ENCODE measurements at regions not wholly inside any gene's neighbourhood (a gene's known extent, or its start where the extent isn't known, plus 50 kb on each side); places are given as distances from the start of the nearest gene placed in this dataset.

DNA sequence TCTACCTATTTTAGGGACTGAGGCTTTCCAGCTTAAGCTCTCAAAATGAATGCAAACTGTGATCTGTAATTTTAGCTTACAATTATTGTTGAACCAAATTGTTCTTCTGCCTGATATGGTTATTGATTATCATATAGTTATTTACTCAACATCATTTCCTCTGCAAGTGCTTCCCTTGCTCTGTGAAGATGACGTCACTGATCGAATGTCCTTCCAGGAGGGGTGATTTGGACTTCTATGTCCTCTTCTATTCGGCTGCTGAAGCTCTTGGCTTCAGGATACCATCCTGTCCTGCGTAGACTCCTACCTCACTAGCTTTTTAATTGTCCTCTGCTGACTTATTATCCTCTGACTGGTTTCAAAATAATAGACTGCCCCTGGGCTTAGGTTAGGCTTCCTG lies 137.4 kb upstream of the LARGE1 start:
- Histone ChIP-seq H4K20me1 (ENCODE audit: low read depth, low read length) (no peaks in the 10 kb centered on the region), H3K4me2 (ENCODE audit: low read depth, low read length, poor library complexity, severe bottlenecking) (no peak overlapping the region), H3K9ac (ENCODE audit: low read length) (no peak overlapping the region), H3K36me3 (ENCODE audit: low read length) (no peaks in the 10 kb centered on the region), H3K79me2 (ENCODE audit: insufficient read depth, low read length) (no peaks in the 10 kb centered on the region), H3F3A (ENCODE audit: insufficient read depth) (no peaks in the 10 kb centered on the region), H3K27ac (ENCODE audit: low read depth, low read length) (no peak overlapping the region), H3K9me2 (replicated peaks; ENCODE audit: insufficient read depth, low read length) (no peaks in the 10 kb centered on the region), H3K27me3 (ENCODE audit: low read length) (no peaks in the 10 kb centered on the region), H3K9me3 (ENCODE audit: insufficient read depth, low read length) (no peaks in the 10 kb centered on the region; the same call in 1 of the 2 replicates), H3K4me3 (ENCODE audit: insufficient read depth, low read length, poor library complexity, severe bottlenecking) (no peak overlapping the region), H2AFZ (ENCODE audit: low read depth, low read length, severe bottlenecking) (no peak overlapping the region)
- no peak for TF ChIP-seq EZH2phosphoT487 (conservative IDR thresholded peaks at IDR 0.05; ENCODE audit: low read length)
- TF ChIP-seq, protein P1, sequence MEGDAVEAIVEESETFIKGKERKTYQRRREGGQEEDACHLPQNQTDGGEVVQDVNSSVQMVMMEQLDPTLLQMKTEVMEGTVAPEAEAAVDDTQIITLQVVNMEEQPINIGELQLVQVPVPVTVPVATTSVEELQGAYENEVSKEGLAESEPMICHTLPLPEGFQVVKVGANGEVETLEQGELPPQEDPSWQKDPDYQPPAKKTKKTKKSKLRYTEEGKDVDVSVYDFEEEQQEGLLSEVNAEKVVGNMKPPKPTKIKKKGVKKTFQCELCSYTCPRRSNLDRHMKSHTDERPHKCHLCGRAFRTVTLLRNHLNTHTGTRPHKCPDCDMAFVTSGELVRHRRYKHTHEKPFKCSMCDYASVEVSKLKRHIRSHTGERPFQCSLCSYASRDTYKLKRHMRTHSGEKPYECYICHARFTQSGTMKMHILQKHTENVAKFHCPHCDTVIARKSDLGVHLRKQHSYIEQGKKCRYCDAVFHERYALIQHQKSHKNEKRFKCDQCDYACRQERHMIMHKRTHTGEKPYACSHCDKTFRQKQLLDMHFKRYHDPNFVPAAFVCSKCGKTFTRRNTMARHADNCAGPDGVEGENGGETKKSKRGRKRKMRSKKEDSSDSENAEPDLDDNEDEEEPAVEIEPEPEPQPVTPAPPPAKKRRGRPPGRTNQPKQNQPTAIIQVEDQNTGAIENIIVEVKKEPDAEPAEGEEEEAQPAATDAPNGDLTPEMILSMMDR (IDR thresholded peaks at IDR 0.05; ENCODE audit: insufficient read depth, low read length, poor library complexity, severe bottlenecking) = no peak

DNA sequence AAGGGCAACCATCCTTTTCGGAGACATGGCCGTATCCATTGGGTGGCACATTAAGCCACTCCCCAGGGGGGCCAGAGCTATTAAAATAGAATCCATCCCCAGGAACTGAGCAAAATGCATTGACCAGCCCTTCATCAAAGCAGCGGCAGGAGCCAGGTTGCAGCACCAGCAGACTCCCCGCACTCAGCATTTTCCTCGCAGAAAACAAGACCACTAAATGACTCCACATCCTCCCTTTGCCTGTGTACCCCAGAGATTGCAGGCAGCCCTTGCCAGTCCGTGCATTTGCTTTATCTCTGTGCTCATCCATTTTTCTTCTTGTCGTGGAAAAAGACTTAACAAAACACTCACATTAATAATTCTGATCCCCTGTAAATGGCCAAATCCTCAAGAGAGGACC lies 144.4 kb upstream of the LARGE1 start:
- Histone ChIP-seq H3K9me3 (ENCODE audit: insufficient read depth, low read length) (no peaks in the 10 kb centered on the region), H3K36me3 (ENCODE audit: low read length) (no peaks in the 10 kb centered on the region), H2AFZ (ENCODE audit: low read depth, low read length, severe bottlenecking) (no peak overlapping the region), H3K9me2 (replicated peaks; ENCODE audit: insufficient read depth, low read length) (no peaks in the 10 kb centered on the region), H3K27me3 (ENCODE audit: low read length) (no peaks in the 10 kb centered on the region), H3K4me2 (ENCODE audit: low read depth, low read length, poor library complexity, severe bottlenecking) (no peak overlapping the region), H3K79me2 (ENCODE audit: insufficient read depth, low read length) (no peaks in the 10 kb centered on the region), H4K20me1 (ENCODE audit: low read depth, low read length) (no peaks in the 10 kb centered on the region), H3K4me3 (ENCODE audit: insufficient read depth, low read length, poor library complexity, severe bottlenecking) (no peak overlapping the region), H3K9ac (ENCODE audit: low read length) (no peak overlapping the region), H3F3A (ENCODE audit: insufficient read depth) (no peaks in the 10 kb centered on the region), H3K27ac (ENCODE audit: low read depth, low read length) (no peak overlapping the region)
- TF ChIP-seq, protein P1 (IDR thresholded peaks at IDR 0.05; ENCODE audit: insufficient read depth, low read length, poor library complexity, severe bottlenecking) = no peak
- no peak for TF ChIP-seq EZH2phosphoT487 (conservative IDR thresholded peaks at IDR 0.05; ENCODE audit: low read length)

DNA sequence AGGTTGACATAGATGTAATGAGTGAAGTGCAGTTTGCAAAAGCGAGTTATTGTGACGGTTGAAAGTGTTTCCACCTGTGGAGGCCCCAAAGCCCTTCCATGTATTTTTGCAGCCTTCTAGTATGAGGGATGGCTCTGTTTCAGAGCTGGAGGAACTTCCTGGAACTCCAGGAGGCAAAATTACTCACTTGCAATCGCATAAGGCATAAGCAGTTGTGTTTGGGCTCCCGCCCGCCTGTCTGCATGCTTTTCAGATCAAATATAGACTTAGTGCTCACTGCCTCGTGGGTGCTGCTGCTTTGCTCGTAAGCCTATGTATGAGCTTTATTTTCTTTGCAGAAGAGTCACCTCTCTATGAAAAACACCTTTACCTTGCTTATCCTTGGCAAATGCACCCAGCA lies 146.8 kb upstream of the LARGE1 start:
- H3K9me2 ChIP-seq (replicated peaks; ENCODE audit: insufficient read depth, low read length) = no peaks in the 10 kb centered on the region
- no peaks in the 10 kb centered on the region for H3K79me2 ChIP-seq (ENCODE audit: insufficient read depth, low read length)
- TF ChIP-seq EZH2phosphoT487 (conservative IDR thresholded peaks at IDR 0.05; ENCODE audit: low read length) = no peak
- TF ChIP-seq, protein P1 (IDR thresholded peaks at IDR 0.05; ENCODE audit: insufficient read depth, low read length, poor library complexity, severe bottlenecking) = no peak
- no peak overlapping the region for H3K4me3 ChIP-seq (ENCODE audit: insufficient read depth, low read length, poor library complexity, severe bottlenecking)
- no peak overlapping the region for H3K9ac ChIP-seq (ENCODE audit: low read length)
- H3F3A ChIP-seq (ENCODE audit: insufficient read depth) = no peaks in the 10 kb centered on the region
- no peaks in the 10 kb centered on the region for H3K36me3 ChIP-seq (ENCODE audit: low read length)
- no peak overlapping the region for H2AFZ ChIP-seq (ENCODE audit: low read depth, low read length, severe bottlenecking)
- H3K4me2 ChIP-seq (ENCODE audit: low read depth, low read length, poor library complexity, severe bottlenecking) = no peak overlapping the region
- no peaks in the 10 kb centered on the region for H4K20me1 ChIP-seq (ENCODE audit: low read depth, low read length)
- no peaks in the 10 kb centered on the region for H3K9me3 ChIP-seq (ENCODE audit: insufficient read depth, low read length)
- H3K27ac ChIP-seq (ENCODE audit: low read depth, low read length) = no peak overlapping the region
- no peaks in the 10 kb centered on the region for H3K27me3 ChIP-seq (ENCODE audit: low read length)

Data from SU-DHL-6 (cell line).